ENCODE measurements at regions not wholly inside any gene's neighbourhood (a gene's known extent, or its start where the extent isn't known, plus 50 kb on each side); places are given as distances from the start of the nearest gene placed in this dataset.

- TF ChIP-seq CTCF (IDR thresholded peaks at IDR 0.05) = no peak
- TF ChIP-seq POLR2A (IDR thresholded peaks at IDR 0.05) = no peak
- no peak overlapping the region for H3K27ac ChIP-seq
- whole genome bisulfite sequencing, 4 donors = 0 to 100% (median 97%) methylated on average over 1 of the region's 1 CpG
Measured at GRCh38 chr6:21971541-21971940, 325.3 kb downstream of the PRL start.

GRCh38 chr6:21972516-21972915 lies 324.3 kb downstream of the PRL start:
- no peak for DNase-seq
- H3K4me1 ChIP-seq (replicated peaks in 1 of 2) = peaks cover 0 to 10% of the 10 kb centered on the region in 2 donors
- no peaks in the 10 kb centered on the region for H3K27me3 ChIP-seq
- TF ChIP-seq POLR2A (IDR thresholded peaks at IDR 0.05) = no peak
- TF ChIP-seq CTCF (IDR thresholded peaks at IDR 0.05) = no peak
- intact Hi-C loops (cut with DNase I) = no loop called here
- H3K9me3 ChIP-seq (replicated peaks in 1 of 3) = no peaks in the 10 kb centered on the region
- no peaks in the 10 kb centered on the region for H3K36me3 ChIP-seq (replicated peaks in 1 of 2)
- WGBS, 4 donors = 93 to 98% (median 96%) methylated on average over 5 of the region's 5 CpGs
- H3K27ac ChIP-seq = no peak overlapping the region
- H3K4me3 ChIP-seq = no peak overlapping the region

More at GRCh38 chr6:21971541-21971940, 325.3 kb downstream of the PRL start:
- H3K4me1 ChIP-seq (replicated peaks in 1 of 2) = peaks cover 0 to 10% of the 10 kb centered on the region in 2 donors
- intact Hi-C loops (cut with DNase I) = no loop called here
- H3K9me3 ChIP-seq (replicated peaks in 1 of 3) = no peaks in the 10 kb centered on the region
- DNase-seq = no peak
- no peaks in the 10 kb centered on the region for H3K27me3 ChIP-seq
- no peak overlapping the region for H3K4me3 ChIP-seq
- no peaks in the 10 kb centered on the region for H3K36me3 ChIP-seq (replicated peaks in 1 of 2)

- Histone ChIP-seq H3K27ac (no peak overlapping the region), H3K9me3 (replicated peaks in 1 of 3) (no peaks in the 10 kb centered on the region), H3K4me1 (replicated peaks in 1 of 2) (no peaks in the 10 kb centered on the region), H3K4me3 (no peak overlapping the region), H3K36me3 (replicated peaks in 1 of 2) (no peaks in the 10 kb centered on the region), H3K27me3 (no peaks in the 10 kb centered on the region)
- TF ChIP-seq CTCF (IDR thresholded peaks at IDR 0.05) = no peak
- no peak for TF ChIP-seq POLR2A (IDR thresholded peaks at IDR 0.05)
- intact Hi-C loops (cut with DNase I) = no loop called here
- WGBS, 4 donors = 91 to 100% (median 93%) methylated on average over 1 of the region's 1 CpG
- DNase-seq = no peak
Measured at GRCh38 chr6:21977346-21977745, 319.5 kb downstream of the PRL start.

- no peaks in the 10 kb centered on the region for H3K36me3 ChIP-seq (replicated peaks in 1 of 2)
- 0 to 100% (median 68%) methylated on average over 1 of the region's 1 CpG for WGBS, 4 donors
- H3K9me3 ChIP-seq (replicated peaks in 1 of 3) = no peaks in the 10 kb centered on the region
- DNase-seq = no peak
- intact Hi-C loops (cut with DNase I) = no loop called here
- no peak overlapping the region for H3K4me3 ChIP-seq
- no peaks in the 10 kb centered on the region for H3K27me3 ChIP-seq
- H3K4me1 ChIP-seq (replicated peaks in 1 of 2) = peaks cover 0 to under 1% of the 10 kb centered on the region in 2 donors
- H3K27ac ChIP-seq = no peak overlapping the region
- TF ChIP-seq CTCF (IDR thresholded peaks at IDR 0.05) (no peak), POLR2A (IDR thresholded peaks at IDR 0.05) (no peak)
Measured at GRCh38 chr6:21981235-21981833, 315.5 kb downstream of the PRL start.

Measured in adrenal gland (tissue), 9 donors.